ENCODE measurements at regions not wholly inside any gene's neighbourhood (a gene's known extent, or its start where the extent isn't known, plus 50 kb on each side); places are given as distances from the start of the nearest gene placed in this dataset.

DNA sequence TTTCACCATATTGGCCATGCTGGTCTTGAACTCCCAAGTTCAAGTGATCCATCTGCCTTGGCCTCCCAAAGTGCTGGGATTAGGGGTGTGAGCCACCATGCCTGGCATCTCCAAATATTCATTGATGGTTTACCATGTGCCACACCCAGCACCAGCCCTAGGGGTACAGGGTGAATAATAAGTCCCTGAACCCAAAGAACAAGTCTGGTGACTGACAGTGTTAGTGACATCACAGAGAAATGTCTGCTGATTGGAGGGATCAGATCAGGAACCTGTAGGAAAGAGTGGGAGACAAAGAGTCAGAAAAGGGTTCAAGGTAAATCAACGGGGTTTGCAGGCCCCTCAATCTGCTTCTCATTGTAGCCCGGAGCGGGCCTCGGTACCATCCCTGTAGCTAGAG is 118.4 kb upstream of the NABP1 start:
- no peak for DNase-seq (ENCODE audit: low spot score)

DNA sequence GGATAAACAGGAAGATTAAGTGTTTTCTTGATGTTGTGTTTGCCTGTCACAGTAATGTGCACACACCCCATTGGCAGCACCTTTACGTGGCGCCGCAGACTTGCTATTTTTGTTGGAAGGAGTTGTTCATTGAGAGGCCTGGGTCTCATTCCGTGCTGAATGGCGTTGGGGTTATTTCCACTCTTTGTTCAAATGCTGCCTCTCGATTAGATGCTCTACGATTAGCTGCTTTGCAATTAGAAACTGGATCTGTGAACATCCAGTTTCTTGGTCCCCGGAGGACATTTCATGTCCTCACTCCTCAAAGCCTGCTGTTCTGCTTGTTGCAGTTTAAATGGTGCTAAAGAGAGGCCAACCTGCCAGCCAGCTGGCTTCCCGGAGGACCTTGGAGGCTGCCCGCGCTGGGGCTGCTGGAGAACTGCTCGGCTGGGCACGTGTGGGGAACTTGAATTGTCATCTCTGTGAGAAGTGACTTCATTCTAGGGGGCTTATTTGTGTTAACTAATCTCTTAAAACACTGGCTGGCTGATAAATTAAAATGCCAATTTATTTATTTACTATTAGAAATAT is 117.4 kb upstream of the NABP1 start:
- no peak for DNase-seq (ENCODE audit: low spot score)

DNA sequence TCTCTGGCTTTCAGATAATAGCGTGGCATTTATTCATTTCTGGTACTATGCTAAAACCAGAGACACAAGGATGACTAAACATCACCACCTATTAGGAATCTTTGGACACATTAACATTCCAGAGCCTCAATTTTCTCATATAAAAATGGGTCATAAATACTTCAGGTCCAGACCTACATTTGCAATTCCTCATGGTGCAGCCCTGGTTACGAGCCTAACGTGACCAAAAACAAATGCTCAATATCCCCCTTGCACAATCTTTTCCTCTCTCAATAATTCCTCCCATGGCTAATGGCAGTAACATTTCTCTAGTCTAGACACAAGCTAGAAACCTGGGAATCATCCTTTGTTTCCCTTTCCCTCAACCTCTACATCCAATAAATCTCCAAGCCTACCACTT is 112.8 kb upstream of the NABP1 start:
- no peak for DNase-seq (ENCODE audit: low spot score)

DNA sequence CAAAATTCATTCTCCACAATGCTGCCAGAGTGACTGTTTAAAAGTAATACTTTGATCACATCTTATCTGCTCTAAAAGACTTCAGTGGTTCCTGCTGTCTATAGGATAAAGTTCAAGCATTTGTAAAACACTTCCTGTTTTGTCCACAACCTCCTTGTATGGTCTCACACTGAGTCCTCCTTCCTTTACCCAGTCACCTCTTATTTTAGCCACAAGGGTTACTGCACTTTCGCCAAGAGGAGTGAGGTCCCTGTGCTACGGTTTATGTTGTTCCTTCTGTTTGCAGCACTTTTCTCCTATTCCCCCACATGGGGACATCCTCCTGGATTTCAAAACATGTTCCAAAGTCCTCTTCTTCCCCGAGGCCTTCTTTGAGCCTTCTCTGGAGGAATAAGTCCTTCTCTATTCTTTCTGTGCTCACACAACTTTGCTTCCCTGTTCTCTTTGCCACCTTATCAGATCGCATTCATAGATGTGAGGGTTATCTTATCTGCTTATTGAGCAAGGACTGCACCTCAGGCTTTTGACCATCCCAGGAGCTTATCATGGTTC is 112.2 kb upstream of the NABP1 start:
- DNase-seq (ENCODE audit: low spot score) = no peak

DNA sequence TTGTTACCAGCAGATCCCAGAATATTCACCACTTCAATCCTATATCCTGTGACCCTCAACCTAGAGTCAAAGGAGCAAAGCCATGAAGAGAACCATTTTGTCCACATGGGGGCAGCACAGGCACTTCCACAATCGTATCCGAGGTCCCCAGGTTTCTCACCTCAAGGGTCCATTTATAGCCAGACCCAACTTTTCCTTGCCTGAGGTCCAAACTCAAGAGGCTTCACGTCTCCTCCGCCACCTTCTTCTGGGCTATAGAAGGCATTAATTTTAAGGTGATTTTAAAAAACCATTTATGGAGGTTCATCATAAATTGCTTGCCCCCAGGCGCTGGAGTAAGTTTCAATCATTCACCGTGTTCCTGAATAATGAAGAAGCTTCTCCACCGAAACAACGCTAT is 111.6 kb upstream of the NABP1 start:
- peak; percentile 59 for DNase-seq (ENCODE audit: low spot score)

DNA sequence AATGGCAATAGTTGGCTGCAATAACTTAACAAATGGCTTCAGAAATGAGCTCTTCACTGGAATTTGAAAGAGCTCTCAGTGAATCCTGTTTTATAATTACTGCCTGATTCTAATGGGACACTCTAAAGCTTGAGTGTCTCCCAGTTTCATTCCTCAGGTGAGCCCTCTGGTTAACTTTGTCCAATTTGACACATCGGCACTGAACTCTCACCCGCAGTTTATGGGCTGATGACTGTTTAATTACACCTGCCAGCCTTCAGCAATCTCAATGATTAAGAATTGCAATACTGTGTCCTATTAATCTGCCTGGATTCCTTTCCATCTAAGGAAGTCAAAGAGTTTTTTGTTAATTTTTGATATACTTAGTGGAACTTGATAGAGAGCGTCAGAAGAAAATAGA is 110.7 kb upstream of the NABP1 start:
- DNase-seq (ENCODE audit: low spot score) = no peak

DNA sequence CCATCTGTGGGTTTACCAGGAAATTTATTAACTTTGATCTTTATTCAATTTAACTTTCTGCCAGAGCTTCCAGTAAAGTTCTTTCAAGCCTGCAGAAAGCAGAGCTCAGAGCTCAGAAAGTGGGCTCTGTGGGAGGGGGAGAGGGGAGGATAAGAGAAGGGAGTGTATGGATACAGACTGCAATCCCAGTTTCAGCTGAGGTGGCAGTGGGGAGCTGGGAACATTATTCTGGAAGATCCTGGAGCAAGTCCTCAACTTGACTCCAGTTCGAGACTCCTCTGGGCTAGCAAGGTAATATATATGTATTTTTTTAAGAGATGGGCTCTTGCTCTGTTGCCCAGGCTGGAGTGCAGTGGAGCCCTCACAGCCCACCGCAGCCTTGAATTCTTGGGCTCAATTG is 108.9 kb upstream of the NABP1 start:
- no peak for DNase-seq (ENCODE audit: low spot score)

DNA sequence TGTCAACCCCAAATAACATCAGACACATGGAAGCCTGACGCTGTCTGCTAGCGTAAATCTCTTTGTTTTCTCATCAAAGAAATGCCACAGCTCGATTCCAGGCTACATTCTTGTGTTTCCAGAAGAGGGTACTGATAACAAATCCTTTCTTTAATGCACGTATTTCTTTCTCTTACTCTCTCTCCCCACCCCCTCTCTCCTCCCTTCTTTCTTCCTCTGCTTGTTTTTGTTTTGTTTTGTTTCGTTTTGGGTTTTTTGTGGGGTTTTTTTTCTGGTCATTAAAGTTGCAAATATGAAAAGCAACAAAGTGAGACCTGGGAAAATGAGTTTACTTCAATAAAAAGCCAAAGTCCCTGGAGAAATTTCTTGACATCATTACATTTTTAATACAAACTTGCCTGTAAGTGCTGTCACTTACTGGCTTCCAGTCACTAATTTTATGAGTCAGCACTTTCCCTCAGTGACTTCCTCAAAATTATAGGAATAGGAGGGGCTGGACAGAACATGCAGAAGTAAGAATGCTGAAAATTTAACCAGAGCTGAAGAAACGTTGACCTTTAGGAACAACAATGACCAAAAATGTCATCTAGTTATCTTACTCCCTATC is 106.7 kb upstream of the NABP1 start:
- peak; percentile 54 for DNase-seq (ENCODE audit: low spot score)

DNA sequence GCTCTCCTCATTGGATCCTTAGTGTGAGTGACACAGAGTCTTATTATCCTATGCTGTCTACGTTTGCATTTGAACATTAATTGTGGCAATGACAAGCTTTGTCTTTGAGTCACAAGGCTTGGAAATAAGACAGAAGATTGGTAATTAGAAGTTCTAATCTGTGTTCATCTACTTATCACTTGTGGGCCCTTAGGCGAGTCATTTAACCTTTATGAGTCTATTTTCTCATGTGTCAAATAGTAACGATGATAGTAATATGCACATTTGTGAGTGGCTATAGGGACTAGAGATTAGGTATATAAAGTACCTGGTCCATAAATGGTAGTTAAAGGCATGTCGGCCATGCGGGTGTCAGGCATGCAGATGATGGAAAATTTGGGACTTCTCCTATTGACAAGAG is 105.6 kb upstream of the NABP1 start:
- no peak for DNase-seq (ENCODE audit: low spot score)

DNA sequence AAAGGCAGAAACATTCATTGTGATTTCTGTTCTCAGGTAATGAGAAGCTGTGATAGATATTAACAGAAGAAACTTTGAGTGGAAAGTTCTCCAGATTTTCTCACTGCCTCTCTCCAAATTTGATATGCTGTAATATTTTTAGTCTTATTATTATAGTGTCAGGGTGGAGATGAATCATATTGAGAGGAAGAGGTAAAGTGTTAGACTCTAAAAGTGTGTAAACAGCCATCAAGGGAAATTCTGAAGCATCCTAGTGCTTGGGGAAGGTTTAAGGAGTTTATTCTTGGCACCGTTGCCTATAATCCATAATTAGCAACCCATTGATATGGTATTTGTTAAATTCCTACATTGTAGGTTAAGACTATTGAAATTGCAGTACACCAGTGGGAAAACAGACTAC is 104.7 kb upstream of the NABP1 start:
- no peak for DNase-seq (ENCODE audit: low spot score)

DNA sequence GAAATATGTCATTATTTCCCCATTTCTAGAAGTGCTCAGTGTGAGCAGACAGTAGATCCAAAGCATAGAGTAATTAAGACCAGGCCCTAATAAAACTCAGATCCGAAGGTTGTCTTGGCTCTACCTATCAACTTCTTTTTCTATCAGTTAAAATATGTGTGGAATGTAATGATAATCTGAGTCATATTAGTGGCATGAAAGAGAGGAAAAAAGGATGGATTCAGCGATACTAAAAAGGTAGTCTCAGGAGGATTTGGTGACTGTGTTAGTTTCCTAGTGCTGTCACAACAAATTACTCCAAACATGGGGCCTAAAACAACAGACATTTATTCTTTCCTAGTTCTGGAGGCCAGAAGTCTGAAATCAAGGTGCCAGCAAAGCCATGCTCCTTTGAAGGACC is 103.7 kb upstream of the NABP1 start:
- DNase-seq (ENCODE audit: low spot score) = no peak

DNA sequence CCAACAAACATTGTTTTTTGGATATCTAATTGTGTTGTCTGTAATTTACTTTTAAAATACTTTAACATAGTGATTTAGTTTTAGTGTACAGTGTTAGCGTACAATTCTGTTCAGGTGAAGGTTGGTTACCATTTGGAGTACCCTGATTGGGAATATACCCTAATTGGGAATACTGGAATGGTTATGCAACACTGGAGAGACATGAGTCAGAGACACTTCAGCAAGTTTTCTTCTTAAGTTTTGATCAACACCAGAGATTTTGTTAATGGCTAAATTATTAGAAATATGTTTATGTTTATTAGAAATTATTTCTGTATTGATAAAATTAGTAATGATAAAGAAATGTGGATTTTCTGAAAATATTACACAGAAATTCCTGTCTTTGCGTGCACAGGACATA is 100.3 kb upstream of the NABP1 start:
- DNase-seq (ENCODE audit: low spot score) = no peak

DNA sequence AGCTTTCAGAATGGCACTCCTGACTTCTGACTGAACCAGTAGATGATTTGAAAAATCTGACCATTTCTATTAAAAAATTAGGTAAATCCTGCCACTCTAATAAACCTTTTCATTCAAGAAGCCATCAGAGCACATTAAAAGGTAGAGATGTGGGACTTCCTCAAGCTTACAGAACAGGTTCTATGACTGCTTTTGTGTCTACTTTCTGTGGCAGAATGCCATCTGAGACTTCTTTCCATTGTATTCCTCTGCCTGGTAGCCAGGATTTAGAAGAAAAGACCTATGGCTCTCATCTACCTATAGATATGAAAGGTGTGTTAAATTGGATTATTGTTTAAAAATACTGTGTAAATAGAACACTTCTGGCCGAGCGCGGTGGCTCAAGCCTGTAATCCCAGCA is 99.9 kb upstream of the NABP1 start:
- no peak for DNase-seq (ENCODE audit: low spot score)

DNA sequence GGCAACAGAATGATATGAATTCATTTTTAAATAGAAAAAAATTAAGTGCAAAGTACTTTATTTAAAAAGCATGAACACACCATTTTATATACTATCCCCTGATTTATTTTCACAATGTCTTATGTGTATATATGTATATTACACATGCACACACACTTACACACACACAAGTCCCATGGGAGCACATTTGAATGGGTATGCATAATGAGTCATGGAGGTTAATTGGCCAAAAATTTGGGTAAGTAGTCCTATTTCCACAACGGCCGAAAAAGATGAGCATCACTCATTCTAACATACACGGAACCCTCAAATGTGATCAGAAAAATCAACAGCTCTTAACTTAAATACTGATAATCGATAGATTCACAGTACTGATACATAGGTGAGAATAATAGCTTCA is 97.4 kb upstream of the NABP1 start:
- no peak for DNase-seq (ENCODE audit: low spot score)

DNA sequence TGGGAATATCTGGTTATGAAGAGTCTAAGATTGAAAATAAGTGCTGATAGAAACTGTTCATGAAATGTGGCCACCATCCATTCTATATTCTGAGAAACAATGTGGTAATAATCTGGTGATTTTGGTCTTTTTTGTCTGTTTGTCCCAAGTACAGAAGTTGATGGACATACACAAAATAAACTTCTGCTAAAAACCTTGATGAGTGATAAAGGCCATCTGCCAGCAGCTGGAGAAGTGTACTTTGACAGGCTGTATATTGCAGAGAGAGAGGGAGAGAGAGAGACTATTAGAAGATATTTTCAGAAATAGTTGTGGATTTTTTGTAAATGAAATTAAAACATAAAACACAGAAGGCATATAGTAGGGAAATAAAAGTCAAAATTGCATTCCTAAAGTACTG is 96.9 kb upstream of the NABP1 start:
- DNase-seq (ENCODE audit: low spot score) = no peak

DNA sequence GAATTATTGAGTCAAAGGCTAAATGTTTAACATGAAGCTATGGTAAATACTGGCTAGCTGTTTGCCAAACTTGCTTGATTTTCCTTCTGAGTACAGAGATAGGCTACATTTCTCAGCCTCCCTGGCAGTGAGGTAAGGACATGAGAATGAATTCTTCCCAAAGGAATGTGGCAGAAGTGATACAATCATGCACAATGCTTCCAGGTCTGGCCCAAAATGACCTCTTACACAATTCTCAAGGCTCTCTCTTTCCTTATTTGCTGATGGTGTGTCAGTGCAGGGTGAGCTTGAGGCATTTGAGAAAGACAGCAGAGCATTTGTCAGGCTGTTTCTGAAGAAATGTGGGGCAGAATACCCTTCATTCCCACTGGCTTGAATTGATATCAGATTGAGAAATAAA is 95.6 kb upstream of the NABP1 start:
- DNase-seq (ENCODE audit: low spot score) = no peak

DNA sequence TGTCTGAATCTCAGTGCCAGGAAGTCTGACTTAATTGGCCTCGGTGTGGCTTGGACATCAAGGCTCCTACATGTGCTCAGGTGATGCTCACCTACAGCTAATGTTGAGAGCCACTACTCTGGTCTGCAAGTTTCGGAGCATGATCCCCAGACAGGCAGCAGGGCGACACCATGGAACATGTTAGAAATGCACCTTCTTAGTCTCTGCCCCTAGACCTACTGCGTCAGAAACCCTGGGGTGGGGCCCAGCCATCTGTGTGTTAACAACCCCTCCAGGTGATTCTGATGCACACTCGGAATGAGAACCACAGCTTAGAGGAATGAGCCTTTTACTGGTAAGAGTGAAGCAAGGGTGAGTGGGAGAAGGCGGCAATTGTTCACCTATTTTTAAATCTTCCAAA is 86.9 kb upstream of the NABP1 start:
- DNase-seq (ENCODE audit: low spot score) = no peak

DNA sequence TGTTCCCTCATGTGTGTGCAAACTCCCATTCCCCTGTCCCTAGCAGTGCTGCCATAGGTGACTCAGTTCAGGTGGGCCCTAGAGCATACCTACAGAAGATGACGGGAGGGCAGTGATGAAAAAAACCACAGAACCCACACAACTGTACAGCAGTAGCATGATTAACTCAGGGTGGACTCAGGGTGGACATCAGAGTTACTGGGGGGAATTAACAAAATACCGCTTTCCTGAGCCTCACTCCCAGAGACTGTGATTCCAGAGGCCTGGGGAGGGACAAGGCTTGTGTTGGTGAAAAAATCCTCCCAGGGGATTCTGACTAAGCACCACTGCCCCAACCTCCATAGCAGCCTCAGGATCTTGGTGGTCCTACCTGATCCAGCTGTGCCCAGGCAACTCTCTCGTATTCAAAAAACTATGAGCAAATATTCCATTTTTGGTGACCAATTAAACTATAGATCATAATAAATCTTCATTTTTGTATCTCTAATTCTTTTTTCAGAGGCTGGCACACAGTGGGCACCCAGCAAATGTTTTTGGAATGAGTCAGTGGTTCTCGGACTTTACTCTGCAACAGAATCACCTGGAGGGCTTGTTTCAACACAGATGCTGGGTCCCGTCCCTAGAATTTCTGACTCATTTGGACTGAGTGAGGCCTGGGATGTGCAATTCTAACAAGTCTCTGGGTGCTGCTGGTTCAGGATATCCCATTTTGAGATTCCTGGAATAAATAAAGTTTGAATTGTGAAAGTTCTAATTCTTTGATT is 84.1 kb upstream of the NABP1 start:
- no peak for DNase-seq (ENCODE audit: low spot score)

DNA sequence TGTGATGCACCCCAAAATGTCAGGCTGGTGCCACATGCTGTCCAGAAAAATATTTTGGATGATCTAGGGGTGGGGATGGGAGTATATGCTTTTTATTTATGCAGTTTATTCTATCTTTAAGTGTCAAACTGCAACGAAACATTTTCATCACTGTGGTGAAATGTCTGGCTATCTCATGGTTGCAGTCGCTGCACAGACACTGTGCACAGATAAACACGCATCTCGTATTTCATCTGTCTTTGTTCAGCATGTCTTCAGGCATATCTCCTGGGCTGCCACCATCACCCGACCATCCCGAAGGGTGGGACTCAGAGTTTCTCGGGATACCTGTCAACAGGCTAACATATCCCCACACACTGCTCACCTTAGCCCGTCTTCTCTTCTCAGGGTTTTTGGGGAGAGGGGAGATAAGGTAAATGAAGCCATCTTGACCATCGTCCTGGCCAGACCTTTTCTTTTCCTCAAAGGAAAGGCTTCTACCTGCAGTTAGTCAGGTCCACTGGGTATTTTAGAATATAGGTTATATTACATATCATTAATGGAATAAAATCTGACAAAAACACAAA is 80.7 kb upstream of the NABP1 start:
- DNase-seq (ENCODE audit: low spot score) = no peak

DNA sequence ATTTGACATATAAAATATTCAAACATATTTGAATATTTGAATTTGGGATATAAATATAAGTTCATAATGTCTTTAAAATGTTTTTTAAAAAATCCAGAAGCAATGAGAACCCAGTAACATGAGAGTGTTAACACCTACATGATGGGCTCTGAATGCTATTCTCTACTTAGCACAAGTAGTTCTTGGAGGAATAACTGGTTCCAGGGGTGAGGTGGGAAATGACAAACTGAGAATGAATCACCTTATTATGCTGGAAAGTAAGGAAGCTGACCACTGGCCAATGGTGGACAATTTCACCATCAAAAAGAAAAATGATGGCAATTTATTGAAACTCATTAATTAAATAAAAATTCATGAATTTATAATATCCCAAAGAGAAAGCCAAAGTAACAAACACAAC is 79.6 kb upstream of the NABP1 start:
- DNase-seq (ENCODE audit: low spot score) = no peak

DNA sequence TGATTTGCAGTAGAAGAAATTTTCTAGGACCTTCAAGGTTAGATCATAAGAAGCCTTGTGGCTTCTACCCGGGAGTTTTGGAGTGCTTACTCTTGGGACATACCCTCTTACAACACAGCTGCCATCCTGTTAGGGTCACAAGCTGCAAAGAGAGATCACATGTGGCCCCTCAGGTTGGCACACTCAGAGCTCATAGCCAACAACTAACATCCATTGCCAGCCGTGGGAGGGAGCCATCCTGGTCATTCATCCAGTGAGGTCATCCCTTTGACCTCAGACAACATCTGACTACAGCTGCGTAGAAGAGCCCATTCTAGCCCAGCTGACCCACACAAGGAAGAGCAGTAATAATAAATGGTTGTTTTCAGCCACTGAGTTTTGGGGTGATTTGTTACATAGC is 76.9 kb upstream of the NABP1 start:
- DNase-seq (ENCODE audit: low spot score) = no peak

DNA sequence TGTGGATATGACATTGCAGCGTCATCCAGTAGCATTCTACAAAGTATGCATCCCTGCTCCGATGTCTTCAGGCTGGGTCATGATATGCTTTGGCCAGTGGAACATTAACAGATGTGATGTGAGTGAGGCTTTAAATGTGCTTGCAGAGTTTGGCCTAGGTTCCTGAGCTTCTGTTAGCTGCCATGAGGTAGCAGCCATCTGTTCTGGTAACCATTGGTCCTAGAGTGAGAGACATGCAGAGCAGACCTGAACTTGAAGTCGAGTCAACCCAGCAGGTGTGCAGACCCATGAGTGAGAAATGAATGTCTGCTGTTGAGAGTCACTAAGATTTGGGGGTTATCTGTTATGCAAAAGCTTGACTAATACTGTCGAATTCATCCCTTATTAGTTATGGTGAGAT is 73.8 kb upstream of the NABP1 start:
- DNase-seq (ENCODE audit: low spot score) = no peak

DNA sequence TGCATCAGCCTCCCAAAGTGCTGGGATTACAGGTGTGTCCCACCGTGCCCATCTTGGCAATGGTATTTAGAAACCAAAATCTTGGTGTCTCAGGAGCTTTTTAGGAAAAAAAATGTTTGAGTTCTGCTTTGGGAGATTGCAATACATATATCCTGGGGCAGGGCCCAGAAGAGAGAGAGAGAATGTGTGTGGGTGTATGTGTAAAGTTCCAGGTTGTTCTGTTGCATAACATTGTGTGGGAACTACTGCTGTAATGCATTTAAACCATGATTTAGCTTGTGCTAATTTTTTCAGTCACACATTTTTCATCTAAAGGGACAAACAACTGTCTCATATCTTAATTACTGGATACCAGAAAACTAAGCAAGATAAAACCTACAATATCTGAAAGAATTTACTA is 70.8 kb upstream of the NABP1 start:
- DNase-seq (ENCODE audit: low spot score) = peak; percentile 15
